CD4-positive, alpha-beta T cell treated with Interleukin-6 for 4 hours (primary cell): ENCODE measurements at regions not wholly inside any gene's neighbourhood (a gene's known extent, or its start where the extent isn't known, plus 50 kb on each side); places are given as distances from the start of the nearest gene placed in this dataset.

ENCODE experiments used
- DNase-seq: peaks from one replicate; pipeline ENCODE4 v3.0.0-alpha.2; 2020; ENCODE audit warnings: mixed read lengths

GRCh38 chr13:112639521-112639920 is 50.3 kb upstream of the ATP11A start:
- DNase-seq: no peak

- no peak for DNase-seq
Measured at GRCh38 chr13:112638919-112639318, 50.9 kb upstream of the ATP11A start.

- peak; percentile 16 for DNase-seq
Measured at GRCh38 chr13:112638157-112638750, 50.3 kb upstream of the TUBGCP3 start.
